ENCODE measurements at regions not wholly inside any gene's neighbourhood (a gene's known extent, or its start where the extent isn't known, plus 50 kb on each side); places are given as distances from the start of the nearest gene placed in this dataset.

DNA sequence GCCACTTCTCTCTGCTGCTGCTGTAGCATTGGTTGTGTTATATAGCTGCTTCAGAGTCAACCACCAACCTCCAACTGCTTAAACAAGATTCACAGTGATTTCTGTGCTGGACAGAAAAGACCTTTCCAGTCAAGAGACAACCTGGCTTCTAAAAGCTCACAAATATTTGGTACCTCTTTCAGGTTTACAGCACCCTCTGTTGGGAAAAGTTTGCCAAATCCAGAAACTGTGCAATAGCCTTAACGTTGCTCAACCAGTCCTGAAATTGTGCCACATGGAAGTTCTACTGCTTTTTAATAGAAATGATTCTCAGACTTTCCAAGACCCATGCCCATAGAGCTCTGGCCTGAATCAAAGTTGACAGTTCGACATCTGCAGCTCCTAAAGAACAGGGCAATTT is 842.1 kb upstream of the HTR2C start:
- Histone ChIP-seq H3K4me2 (ENCODE audit: low read depth, low read length, poor library complexity, severe bottlenecking) (no peak overlapping the region), H3K9ac (ENCODE audit: low read length) (no peak overlapping the region), H3K27me3 (ENCODE audit: low read length) (no peaks in the 10 kb centered on the region), H3K9me3 (ENCODE audit: low read length) (no peaks in the 10 kb centered on the region), H2AFZ (ENCODE audit: low read length) (no peak overlapping the region), H3K4me3 (ENCODE audit: low read length) (no peak overlapping the region), H3K9me2 (replicated peaks; ENCODE audit: insufficient read depth, low read length) (no peaks in the 10 kb centered on the region), H3K79me2 (ENCODE audit: low read length) (no peaks in the 10 kb centered on the region), H3K36me3 (ENCODE audit: insufficient read depth, low read length) (no peaks in the 10 kb centered on the region), H3K27ac (ENCODE audit: low read length) (no peak overlapping the region), H4K20me1 (ENCODE audit: insufficient read depth, low read depth, low read length) (no peaks in the 10 kb centered on the region), H3K4me1 (ENCODE audit: low read length) (no peaks in the 10 kb centered on the region)
- DNase-seq = peak; percentile 45

GRCh38 chrX:113728937-113729336 is 854.9 kb upstream of the HTR2C start:
- Histone ChIP-seq H3K9me3 (ENCODE audit: low read length) (no peaks in the 10 kb centered on the region), H3K79me2 (ENCODE audit: low read length) (no peaks in the 10 kb centered on the region), H3K9me2 (replicated peaks; ENCODE audit: insufficient read depth, low read length) (no peaks in the 10 kb centered on the region), H3K4me3 (ENCODE audit: low read length) (no peak overlapping the region), H3K27me3 (ENCODE audit: low read length) (no peaks in the 10 kb centered on the region), H3K4me1 (ENCODE audit: low read length) (no peaks in the 10 kb centered on the region), H2AFZ (ENCODE audit: low read length) (no peak overlapping the region), H3K9ac (ENCODE audit: low read length) (no peak overlapping the region), H4K20me1 (ENCODE audit: insufficient read depth, low read depth, low read length) (no peaks in the 10 kb centered on the region), H3K36me3 (ENCODE audit: insufficient read depth, low read length) (no peaks in the 10 kb centered on the region), H3K27ac (ENCODE audit: low read length) (no peak overlapping the region), H3K4me2 (ENCODE audit: low read depth, low read length, poor library complexity, severe bottlenecking) (no peak overlapping the region)
- DNase-seq = no peak

- no peaks in the 10 kb centered on the region for H3K9me2 ChIP-seq (replicated peaks; ENCODE audit: insufficient read depth, low read length)
- no peaks in the 10 kb centered on the region for H3K9me3 ChIP-seq (ENCODE audit: low read length)
- DNase-seq = no peak
- no peaks in the 10 kb centered on the region for H3K36me3 ChIP-seq (ENCODE audit: insufficient read depth, low read length)
- no peak overlapping the region for H3K4me3 ChIP-seq (ENCODE audit: low read length)
- no peaks in the 10 kb centered on the region for H3K27me3 ChIP-seq (ENCODE audit: low read length)
- no peak overlapping the region for H2AFZ ChIP-seq (ENCODE audit: low read length)
- H3K4me1 ChIP-seq (ENCODE audit: low read length) = no peaks in the 10 kb centered on the region
- no peak overlapping the region for H3K9ac ChIP-seq (ENCODE audit: low read length)
- H3K4me2 ChIP-seq (ENCODE audit: low read depth, low read length, poor library complexity, severe bottlenecking) = no peak overlapping the region
- no peaks in the 10 kb centered on the region for H3K79me2 ChIP-seq (ENCODE audit: low read length)
- no peak overlapping the region for H3K27ac ChIP-seq (ENCODE audit: low read length)
- no peaks in the 10 kb centered on the region for H4K20me1 ChIP-seq (ENCODE audit: insufficient read depth, low read depth, low read length)
Observed at GRCh38 chrX:113726898-113727297, 857.0 kb upstream of the HTR2C start.

DNA sequence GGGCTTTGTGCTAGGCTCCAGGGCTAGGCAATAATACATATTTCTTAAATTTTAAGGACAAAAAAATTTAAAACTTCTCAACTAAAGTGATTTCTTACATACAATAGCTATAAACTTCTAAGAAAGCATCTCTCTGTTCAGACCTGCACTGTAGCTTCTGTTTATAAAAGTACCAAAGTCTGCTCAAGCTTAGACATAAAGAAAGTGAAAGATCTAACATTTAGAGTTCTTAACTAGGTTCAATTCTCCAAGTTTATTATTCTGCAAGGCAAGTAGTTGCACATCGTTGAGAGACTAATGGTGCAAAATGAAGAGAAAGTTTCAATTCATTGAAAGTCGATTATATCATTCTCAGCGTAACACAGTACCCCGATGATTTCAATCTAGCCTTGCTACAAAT is 857.4 kb upstream of the HTR2C start:
- no peak for DNase-seq
- no peak overlapping the region for H3K4me2 ChIP-seq (ENCODE audit: low read depth, low read length, poor library complexity, severe bottlenecking)

GRCh38 chrX:113726009-113726408 is 857.9 kb upstream of the HTR2C start:
- H2AFZ ChIP-seq (ENCODE audit: low read length) = no peak overlapping the region
- no peaks in the 10 kb centered on the region for H3K36me3 ChIP-seq (ENCODE audit: insufficient read depth, low read length)
- no peaks in the 10 kb centered on the region for H3K27me3 ChIP-seq (ENCODE audit: low read length)
- no peak overlapping the region for H3K4me3 ChIP-seq (ENCODE audit: low read length)
- H3K9me3 ChIP-seq (ENCODE audit: low read length) = no peaks in the 10 kb centered on the region
- H3K27ac ChIP-seq (ENCODE audit: low read length) = no peak overlapping the region
- no peaks in the 10 kb centered on the region for H3K4me1 ChIP-seq (ENCODE audit: low read length)
- no peaks in the 10 kb centered on the region for H3K79me2 ChIP-seq (ENCODE audit: low read length)
- no peak overlapping the region for H3K9ac ChIP-seq (ENCODE audit: low read length)
- no peaks in the 10 kb centered on the region for H3K9me2 ChIP-seq (replicated peaks; ENCODE audit: insufficient read depth, low read length)
- no peak for DNase-seq
- H4K20me1 ChIP-seq (ENCODE audit: insufficient read depth, low read depth, low read length) = no peaks in the 10 kb centered on the region
- H3K4me2 ChIP-seq (ENCODE audit: low read depth, low read length, poor library complexity, severe bottlenecking) = no peak overlapping the region

More for the DNA sequence above, 857.4 kb upstream of the HTR2C start:
- Histone ChIP-seq H3K9me3 (ENCODE audit: low read length) (no peaks in the 10 kb centered on the region), H3K36me3 (ENCODE audit: insufficient read depth, low read length) (no peaks in the 10 kb centered on the region), H3K4me3 (ENCODE audit: low read length) (no peak overlapping the region), H3K4me1 (ENCODE audit: low read length) (no peaks in the 10 kb centered on the region), H3K9ac (ENCODE audit: low read length) (no peak overlapping the region), H3K9me2 (replicated peaks; ENCODE audit: insufficient read depth, low read length) (no peaks in the 10 kb centered on the region), H2AFZ (ENCODE audit: low read length) (no peak overlapping the region), H3K27me3 (ENCODE audit: low read length) (no peaks in the 10 kb centered on the region), H4K20me1 (ENCODE audit: insufficient read depth, low read depth, low read length) (no peaks in the 10 kb centered on the region), H3K79me2 (ENCODE audit: low read length) (no peaks in the 10 kb centered on the region), H3K27ac (ENCODE audit: low read length) (no peak overlapping the region)

GRCh38 chrX:113699939-113700338 is 859.3 kb upstream of the AMOT start:
- no peaks in the 10 kb centered on the region for H3K9me3 ChIP-seq (ENCODE audit: low read length)
- no peaks in the 10 kb centered on the region for H3K27me3 ChIP-seq (ENCODE audit: low read length)
- no peak overlapping the region for H3K4me3 ChIP-seq (ENCODE audit: low read length)
- H3K79me2 ChIP-seq (ENCODE audit: low read length) = no peaks in the 10 kb centered on the region
- no peaks in the 10 kb centered on the region for H4K20me1 ChIP-seq (ENCODE audit: insufficient read depth, low read depth, low read length)
- H3K4me1 ChIP-seq (ENCODE audit: low read length) = no peaks in the 10 kb centered on the region
- H2AFZ ChIP-seq (ENCODE audit: low read length) = no peak overlapping the region
- no peaks in the 10 kb centered on the region for H3K9me2 ChIP-seq (replicated peaks; ENCODE audit: insufficient read depth, low read length)
- no peak overlapping the region for H3K27ac ChIP-seq (ENCODE audit: low read length)
- no peak for DNase-seq
- no peaks in the 10 kb centered on the region for H3K36me3 ChIP-seq (ENCODE audit: insufficient read depth, low read length)
- no peak overlapping the region for H3K4me2 ChIP-seq (ENCODE audit: low read depth, low read length, poor library complexity, severe bottlenecking)
- H3K9ac ChIP-seq (ENCODE audit: low read length) = no peak overlapping the region

GRCh38 chrX:113675278-113675677 is 834.6 kb upstream of the AMOT start:
- H4K20me1 ChIP-seq (ENCODE audit: insufficient read depth, low read depth, low read length) = no peaks in the 10 kb centered on the region
- no peak overlapping the region for H3K4me2 ChIP-seq (ENCODE audit: low read depth, low read length, poor library complexity, severe bottlenecking)
- no peak for DNase-seq
- no peaks in the 10 kb centered on the region for H3K9me2 ChIP-seq (replicated peaks; ENCODE audit: insufficient read depth, low read length)
- no peaks in the 10 kb centered on the region for H3K9me3 ChIP-seq (ENCODE audit: low read length)
- H3K4me3 ChIP-seq (ENCODE audit: low read length) = no peak overlapping the region
- no peak overlapping the region for H3K9ac ChIP-seq (ENCODE audit: low read length)
- H3K36me3 ChIP-seq (ENCODE audit: insufficient read depth, low read length) = no peaks in the 10 kb centered on the region
- H3K79me2 ChIP-seq (ENCODE audit: low read length) = no peaks in the 10 kb centered on the region
- no peak overlapping the region for H2AFZ ChIP-seq (ENCODE audit: low read length)
- H3K27me3 ChIP-seq (ENCODE audit: low read length) = no peaks in the 10 kb centered on the region
- no peak overlapping the region for H3K27ac ChIP-seq (ENCODE audit: low read length)
- no peaks in the 10 kb centered on the region for H3K4me1 ChIP-seq (ENCODE audit: low read length)

DNA sequence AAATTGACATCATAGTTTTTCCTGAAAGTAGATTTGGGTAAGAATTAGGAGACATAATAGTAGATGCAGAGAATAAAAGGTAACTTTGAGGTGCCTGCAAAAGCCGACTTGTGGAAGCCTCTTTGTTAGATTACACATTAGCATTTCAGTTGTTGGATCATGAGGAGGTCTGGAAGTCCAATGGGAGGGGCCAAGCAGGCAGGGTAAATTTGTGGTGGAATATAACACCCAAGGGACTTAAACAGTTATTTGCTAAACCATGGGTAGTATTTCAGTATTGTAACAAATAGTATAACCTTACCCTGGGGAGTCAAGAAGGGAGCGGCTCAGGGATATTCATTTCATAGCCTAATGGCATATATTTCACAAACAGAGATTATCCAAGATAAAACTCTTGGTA is 810.7 kb upstream of the AMOT start:
- no peaks in the 10 kb centered on the region for H3K4me1 ChIP-seq (ENCODE audit: low read length)
- no peaks in the 10 kb centered on the region for H4K20me1 ChIP-seq (ENCODE audit: insufficient read depth, low read depth, low read length)
- H3K9ac ChIP-seq (ENCODE audit: low read length) = no peak overlapping the region
- H2AFZ ChIP-seq (ENCODE audit: low read length) = no peak overlapping the region
- H3K4me3 ChIP-seq (ENCODE audit: low read length) = no peak overlapping the region
- H3K4me2 ChIP-seq (ENCODE audit: low read depth, low read length, poor library complexity, severe bottlenecking) = no peak overlapping the region
- no peaks in the 10 kb centered on the region for H3K9me3 ChIP-seq (ENCODE audit: low read length)
- H3K79me2 ChIP-seq (ENCODE audit: low read length) = no peaks in the 10 kb centered on the region
- DNase-seq = no peak
- H3K36me3 ChIP-seq (ENCODE audit: insufficient read depth, low read length) = no peaks in the 10 kb centered on the region
- H3K27me3 ChIP-seq (ENCODE audit: low read length) = no peaks in the 10 kb centered on the region
- no peaks in the 10 kb centered on the region for H3K9me2 ChIP-seq (replicated peaks; ENCODE audit: insufficient read depth, low read length)
- H3K27ac ChIP-seq (ENCODE audit: low read length) = no peak overlapping the region

DNA sequence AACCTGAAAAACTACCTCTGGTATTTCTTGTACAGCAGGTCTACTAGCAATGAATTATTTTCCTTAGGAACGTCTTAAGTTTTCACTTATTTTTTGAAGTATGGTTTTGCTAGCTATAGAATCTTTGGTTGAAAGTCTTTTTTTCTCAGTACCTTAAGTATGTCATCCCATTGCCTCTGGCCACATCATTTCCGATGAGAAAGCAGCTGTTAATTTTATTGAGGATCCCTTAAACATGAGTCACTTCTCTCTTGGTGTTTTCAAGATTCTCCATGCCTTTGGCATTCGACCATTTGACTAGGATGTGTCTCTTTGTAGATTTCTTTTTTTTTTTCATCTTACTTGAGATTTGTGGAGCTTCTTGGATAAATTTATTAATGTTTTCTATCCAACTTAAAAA is 803.8 kb upstream of the AMOT start:
- Histone ChIP-seq H2AFZ (ENCODE audit: low read length) (no peak overlapping the region), H3K36me3 (ENCODE audit: insufficient read depth, low read length) (no peaks in the 10 kb centered on the region), H3K79me2 (ENCODE audit: low read length) (no peaks in the 10 kb centered on the region), H3K4me1 (ENCODE audit: low read length) (no peaks in the 10 kb centered on the region), H3K4me3 (ENCODE audit: low read length) (no peak overlapping the region), H3K27me3 (ENCODE audit: low read length) (no peaks in the 10 kb centered on the region), H4K20me1 (ENCODE audit: insufficient read depth, low read depth, low read length) (no peaks in the 10 kb centered on the region), H3K9me3 (ENCODE audit: low read length) (no peaks in the 10 kb centered on the region), H3K27ac (ENCODE audit: low read length) (no peak overlapping the region), H3K9ac (ENCODE audit: low read length) (no peak overlapping the region), H3K9me2 (replicated peaks; ENCODE audit: insufficient read depth, low read length) (no peaks in the 10 kb centered on the region), H3K4me2 (ENCODE audit: low read depth, low read length, poor library complexity, severe bottlenecking) (no peak overlapping the region)
- DNase-seq = no peak
